K562 (cell line): ENCODE measurements at regions not wholly inside any gene's neighbourhood (a gene's known extent, or its start where the extent isn't known, plus 50 kb on each side); places are given as distances from the start of the nearest gene placed in this dataset.

Experiments used
- ATAC-seq: fragments of 200-7000 bp; cut with Tn5 transposase; 3 replicates; pipeline ENCODE4 v1.9.1; 2020; ENCODE audit warnings: moderate library complexity
- BruUV-seq: library from RNA; stranded (reverse); fragments of 400-500 nt; replicated peaks from 2 replicates; lab custom pipeline; 2021; lab: Mats Ljungman, UMichigan
- CTCF ChIA-PET: fragments of 300-600 bp; formaldehyde crosslinking; extraction: SDS; loops from one replicate; lab custom pipeline; 2021; ENCODE audit warnings: low intra/inter-chr PET ratio; lab: Yijun Ruan, JAX
- POLR2A ChIA-PET: fragments of 300-600, 350-650 bp; sonication (Branson Sonifier 250); formaldehyde crosslinking; extraction: SDS; loops from one replicate; lab custom pipeline; 2021; ENCODE audit warnings: antibody characterized with exemption, inconsistent platforms; lab: Yijun Ruan, JAX
- DNase-seq, 4 experiments: peaks; one replicate each; pipeline versions ENCODE4 v3.0.0 to v3.0.0-alpha.2; 2011 to 2018; ENCODE audit warnings: low spot score in 3 of 4, mixed read lengths in 3 of 4; ENCODE audit errors: extremely low read depth in 1 of 4
- FAIRE-seq: peaks from 2 replicates; lab custom pipeline; 2011; peaks lifted over from hg19 to GRCh38; lab: Jason Lieb, UNC
- H2AFZ ChIP-seq: 2 replicates; pipeline ENCODE4 v1.6.0; 2011; ENCODE audit warnings: low read depth, low read length, control low read depth, inconsistent platforms
- H3K27ac ChIP-seq: fragments of 200-600 bp; 3 replicates; pipeline ENCODE4 v1.8.0; 2011; ENCODE audit warnings: low read depth, mild to moderate bottlenecking, control low read depth, inconsistent platforms, low read length, moderate library complexity, mixed read lengths; ENCODE audit errors: extremely low read depth
- H3K27me3 ChIP-seq, 2 experiments: fragments of 300-600 bp in 1 of 2; 2 replicates in 1 of 2; 3 replicates in 1 of 2; pipeline versions ENCODE4 v1.6.0 to v1.8.0; 2011; ENCODE audit warnings: inconsistent platforms in 2 of 2, low read length in 2 of 2, mild to moderate bottlenecking in 1 of 2, mixed read lengths in 1 of 2, moderate library complexity in 1 of 2; ENCODE audit not compliant: control insufficient read depth in 2 of 2, insufficient read depth in 2 of 2
- H3K36me3 ChIP-seq: fragments of 300-600 bp; 3 replicates; pipeline ENCODE4 v1.8.0; 2011; ENCODE audit warnings: mild to moderate bottlenecking, low read length, inconsistent platforms; ENCODE audit not compliant: control insufficient read depth, insufficient read depth
- H3K4me1 ChIP-seq, 2 experiments: fragments of 200-600 bp in 1 of 2; replicated peaks in 1 of 2; 2 replicates in 1 of 2; 3 replicates in 1 of 2; pipeline versions ENCODE4 v1.5.1 to v1.8.0; 2011; ENCODE audit warnings: inconsistent platforms in 2 of 2, low read length in 2 of 2, mild to moderate bottlenecking in 1 of 2, mixed read lengths in 1 of 2, moderate library complexity in 1 of 2; ENCODE audit not compliant: control insufficient read depth in 2 of 2, insufficient read depth in 2 of 2
- H3K4me2 ChIP-seq: 2 replicates; pipeline ENCODE4 v1.6.1; 2011; ENCODE audit warnings: low read length, control low read depth, inconsistent platforms, mixed read lengths; ENCODE audit not compliant: insufficient read depth
- H3K4me3 ChIP-seq: fragments of 200-600 bp; sonication (generic), shearing (Covaris generic); 2 replicates; pipeline ENCODE4 v1.5.1; 2016; ENCODE audit warnings: control low read depth, inconsistent platforms
- H3K79me2 ChIP-seq: fragments of 200-600 bp; 3 replicates; pipeline ENCODE4 v1.8.0; 2011; ENCODE audit warnings: low read length, inconsistent platforms; ENCODE audit not compliant: control insufficient read depth, insufficient read depth
- H3K9ac ChIP-seq, 2 experiments: 2 replicates each; pipeline versions ENCODE4 v1.6.0 to v1.6.1; 2011; ENCODE audit warnings: low read depth in 2 of 2, low read length in 2 of 2, control low read depth in 1 of 2, inconsistent platforms in 1 of 2, mild to moderate bottlenecking in 1 of 2, mixed read lengths in 1 of 2; ENCODE audit not compliant: insufficient read depth in 1 of 2
- H3K9me1 ChIP-seq: one replicate; pipeline ENCODE4 v1.6.0; 2011; ENCODE audit warnings: inconsistent platforms, mild to moderate bottlenecking, low read length, moderate library complexity; ENCODE audit not compliant: control insufficient read depth, insufficient read depth
- H3K9me3 ChIP-seq: replicated peaks from 2 replicates; pipeline ENCODE4 v1.5.1; 2011; ENCODE audit warnings: low read depth, low read length, inconsistent platforms; ENCODE audit not compliant: control insufficient read depth, insufficient read depth
- H4K20me1 ChIP-seq: replicated peaks from 2 replicates; pipeline ENCODE4 v1.6.1; 2011; ENCODE audit warnings: low read length, inconsistent platforms, mixed read lengths; ENCODE audit not compliant: control insufficient read depth, insufficient read depth
- FOS ChIP-seq: IDR thresholded peaks from 3 replicates; pipeline ENCODE4 v1.6.1; 2011; ENCODE audit not compliant: insufficient read length; ENCODE audit errors: extremely low read depth
- GABPA ChIP-seq: fragments of 200-800 bp; sonication (Bioruptor generic); conservative IDR thresholded peaks from 2 replicates; pipeline ENCODE4 v1.6.1; 2016; ENCODE audit warnings: low read depth, missing genetic modification characterization, missing compliant biosample characterization
- HIVEP1 ChIP-seq: fragments of 250-450 bp; sonication (Bioruptor Pico); IDR thresholded peaks from 2 replicates; pipeline ENCODE4 v1.4.0; 2020; ENCODE audit warnings: mild to moderate bottlenecking
- LCOR ChIP-seq: sonication (generic); formaldehyde crosslinking; IDR thresholded peaks from 2 replicates; pipeline ENCODE4 v1.8.0; 2022; ENCODE audit warnings: mild to moderate bottlenecking, missing genetic modification reagents
- NCOR1 ChIP-seq: fragments of 450-650 bp; IDR thresholded peaks from 2 replicates; pipeline ENCODE4 v1.6.1; 2016; ENCODE audit warnings: mild to moderate bottlenecking, moderate library complexity
- NELFE ChIP-seq: IDR thresholded peaks from 2 replicates; pipeline ENCODE4 v1.6.1; 2011; ENCODE audit warnings: mild to moderate bottlenecking; ENCODE audit not compliant: insufficient read depth, insufficient read length
- NR2C1 ChIP-seq, 2 experiments: fragments of 450-650 bp; IDR thresholded peaks; 2 replicates each; pipeline ENCODE4 v1.6.1; 2017; ENCODE audit warnings: mild to moderate bottlenecking in 2 of 2, antibody characterized with exemption in 1 of 2, inconsistent platforms in 1 of 2, missing compliant biosample characterization in 1 of 2, missing genetic modification characterization in 1 of 2
- PBX2 ChIP-seq, 2 experiments: IDR thresholded peaks in 1 of 2; conservative IDR thresholded peaks in 1 of 2; 2 replicates each; pipeline ENCODE4 v1.6.1; 2016; ENCODE audit warnings: low read depth in 2 of 2, mild to moderate bottlenecking in 1 of 2, missing compliant biosample characterization in 1 of 2, missing genetic modification characterization in 1 of 2, moderate library complexity in 1 of 2
- POLR2AphosphoS2 ChIP-seq: IDR thresholded peaks from 2 replicates; pipeline ENCODE4 v1.6.1; 2012; ENCODE audit warnings: low read length, improper control_type of control experiment
- RBM22 ChIP-seq: fragments of 200-400 bp; formaldehyde crosslinking; IDR thresholded peaks from 2 replicates; pipeline ENCODE4 v1.6.1; 2018; ENCODE audit warnings: low read length, low read depth; ENCODE audit not compliant: poor library complexity, severe bottlenecking
- RFX5 ChIP-seq: IDR thresholded peaks from 2 replicates; pipeline ENCODE4 v1.6.1; 2011; ENCODE audit warnings: low read depth, mild to moderate bottlenecking, improper control_type of control experiment, low read length
- SMAD2 ChIP-seq: fragments of 150-350 bp; IDR thresholded peaks from 2 replicates; pipeline ENCODE4 v1.6.1; 2014; ENCODE audit warnings: low read depth, mild to moderate bottlenecking, low read length
- SMARCA5 ChIP-seq: fragments of 450-650 bp; IDR thresholded peaks from 2 replicates; pipeline ENCODE4 v1.6.1; 2016
- SP2 ChIP-seq: IDR thresholded peaks from 2 replicates; pipeline ENCODE4 v1.6.1; 2011; ENCODE audit warnings: mild to moderate bottlenecking, low read depth, low read length, moderate library complexity; ENCODE audit not compliant: poor library complexity, severe bottlenecking; ENCODE audit errors: extremely low read depth
- ZNF239 ChIP-seq: fragments of 250-450 bp; sonication (Bioruptor Pico); IDR thresholded peaks from 2 replicates; pipeline ENCODE4 v1.4.0; 2020; ENCODE audit warnings: mild to moderate bottlenecking
- WGBS: fragments of 100-300 bp; shearing (Covaris generic); methylation state at CpG from one replicate; pipeline ENCODE4 v1.1.6; 2016; ENCODE audit warnings: low coverage, mixed read lengths; ENCODE audit not compliant: insufficient coverage; ENCODE audit errors: missing lambda C conversion rate; 5-methylcytosine and 5-hydroxymethylcytosine counted together
- in situ Hi-C: fragments of 300-500 bp; cut with MboI; formaldehyde crosslinking; loops from 4 replicates; pipeline ENCODE4 v1.15.0; 2018; ENCODE audit warnings: inconsistent platforms, mixed read lengths
- intact Hi-C: fragments of 100-400 bp; cut with micrococcal nuclease; formaldehyde crosslinking; loops from 2 replicates; pipeline ENCODE4 v1.14.2; 2022
- TF ChIP-seq, protein P1 (sequence below): fragments of 450-650 bp; IDR thresholded peaks from 2 replicates; pipeline ENCODE4 v1.6.1; 2018; ENCODE audit not compliant: partially characterized antibody
- TF ChIP-seq, protein P2 (sequence below): fragments of 450-650 bp; formaldehyde crosslinking; IDR thresholded peaks from 2 replicates; pipeline ENCODE4 v1.4.0; 2020; ENCODE audit warnings: mild to moderate bottlenecking

DNA sequence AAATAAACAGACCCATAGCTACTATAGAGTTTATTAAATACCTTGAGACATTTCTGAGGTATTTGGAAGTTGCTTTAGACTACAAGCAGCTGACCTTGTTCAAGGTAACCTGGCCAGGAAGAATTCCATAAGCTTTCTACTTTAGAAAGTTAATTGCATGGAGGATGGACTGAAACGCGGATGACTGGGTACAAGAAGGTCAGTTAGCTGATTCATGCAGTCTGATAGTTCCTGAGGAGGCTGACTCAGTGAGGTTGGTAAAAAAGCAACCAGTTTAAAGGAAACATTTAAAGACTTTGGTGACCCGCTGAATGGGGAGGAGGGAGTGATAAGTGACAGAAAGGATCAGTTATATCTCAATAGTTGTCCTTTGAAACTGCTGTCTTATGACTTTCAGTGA lies 670.1 kb upstream of the CDH9 start:
- Histone ChIP-seq H3K4me3 (no peak overlapping the region), H3K9me3 (no peaks in the 10 kb centered on the region), H4K20me1 (no peaks in the 10 kb centered on the region), H3K27me3 (no peaks in the 10 kb centered on the region), H3K9ac (no peak overlapping the region), H3K4me1 (no peaks in the 10 kb centered on the region), H3K79me2 (no peaks in the 10 kb centered on the region), H3K27ac (no peak overlapping the region), H3K9me1 (no peaks in the 10 kb centered on the region), H3K36me3 (no peaks in the 10 kb centered on the region), H2AFZ (no peak overlapping the region), H3K4me2 (no peak overlapping the region)
- FAIRE-seq: no peak
- in situ Hi-C loops: no loop called here
- DNase-seq: no peak
- intact Hi-C loops: no loop called here
- 0% methylated on average over 3 of the region's 3 CpGs for WGBS
- ATAC-seq: no peak
- BruUV-seq: no TSS peak
- ChIA-PET CTCF (no interaction called here), POLR2A (no interaction called here)
- TF ChIP-seq, protein P1, sequence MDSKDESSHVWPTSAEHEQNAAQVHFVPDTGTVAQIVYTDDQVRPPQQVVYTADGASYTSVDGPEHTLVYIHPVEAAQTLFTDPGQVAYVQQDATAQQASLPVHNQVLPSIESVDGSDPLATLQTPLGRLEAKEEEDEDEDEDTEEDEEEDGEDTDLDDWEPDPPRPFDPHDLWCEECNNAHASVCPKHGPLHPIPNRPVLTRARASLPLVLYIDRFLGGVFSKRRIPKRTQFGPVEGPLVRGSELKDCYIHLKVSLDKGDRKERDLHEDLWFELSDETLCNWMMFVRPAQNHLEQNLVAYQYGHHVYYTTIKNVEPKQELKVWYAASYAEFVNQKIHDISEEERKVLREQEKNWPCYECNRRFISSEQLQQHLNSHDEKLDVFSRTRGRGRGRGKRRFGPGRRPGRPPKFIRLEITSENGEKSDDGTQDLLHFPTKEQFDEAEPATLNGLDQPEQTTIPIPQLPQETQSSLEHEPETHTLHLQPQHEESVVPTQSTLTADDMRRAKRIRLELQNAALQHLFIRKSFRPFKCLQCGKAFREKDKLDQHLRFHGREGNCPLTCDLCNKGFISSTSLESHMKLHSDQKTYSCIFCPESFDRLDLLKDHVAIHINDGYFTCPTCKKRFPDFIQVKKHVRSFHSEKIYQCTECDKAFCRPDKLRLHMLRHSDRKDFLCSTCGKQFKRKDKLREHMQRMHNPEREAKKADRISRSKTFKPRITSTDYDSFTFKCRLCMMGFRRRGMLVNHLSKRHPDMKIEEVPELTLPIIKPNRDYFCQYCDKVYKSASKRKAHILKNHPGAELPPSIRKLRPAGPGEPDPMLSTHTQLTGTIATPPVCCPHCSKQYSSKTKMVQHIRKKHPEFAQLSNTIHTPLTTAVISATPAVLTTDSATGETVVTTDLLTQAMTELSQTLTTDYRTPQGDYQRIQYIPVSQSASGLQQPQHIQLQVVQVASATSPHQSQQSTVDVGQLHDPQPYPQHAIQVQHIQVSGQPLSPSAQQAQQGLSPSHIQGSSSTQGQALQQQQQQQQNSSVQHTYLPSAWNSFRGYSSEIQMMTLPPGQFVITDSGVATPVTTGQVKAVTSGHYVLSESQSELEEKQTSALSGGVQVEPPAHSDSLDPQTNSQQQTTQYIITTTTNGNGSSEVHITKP: no peak
- no peak for TF ChIP-seq PBX2 (CRISPR knock-in tag; IDR thresholded peaks at IDR 0.05; ENCODE audit: low read depth)
- TF ChIP-seq PBX2 (tag; conservative IDR thresholded peaks at IDR 0.05; ENCODE audit: low read depth): no peak
- TF ChIP-seq NELFE: no peak
- TF ChIP-seq LCOR: no peak
- TF ChIP-seq POLR2AphosphoS2: no peak
- TF ChIP-seq SP2: no peak
- no peak for TF ChIP-seq FOS
- no peak for TF ChIP-seq SMARCA5
- TF ChIP-seq HIVEP1: no peak
- TF ChIP-seq RFX5: no peak
- TF ChIP-seq ZNF239: no peak
- no peak for TF ChIP-seq NR2C1 (IDR thresholded peaks at IDR 0.05)
- TF ChIP-seq NR2C1 (tag; IDR thresholded peaks at IDR 0.05): no peak
- TF ChIP-seq RBM22: no peak
- no peak for TF ChIP-seq NCOR1
- TF ChIP-seq, protein P2, sequence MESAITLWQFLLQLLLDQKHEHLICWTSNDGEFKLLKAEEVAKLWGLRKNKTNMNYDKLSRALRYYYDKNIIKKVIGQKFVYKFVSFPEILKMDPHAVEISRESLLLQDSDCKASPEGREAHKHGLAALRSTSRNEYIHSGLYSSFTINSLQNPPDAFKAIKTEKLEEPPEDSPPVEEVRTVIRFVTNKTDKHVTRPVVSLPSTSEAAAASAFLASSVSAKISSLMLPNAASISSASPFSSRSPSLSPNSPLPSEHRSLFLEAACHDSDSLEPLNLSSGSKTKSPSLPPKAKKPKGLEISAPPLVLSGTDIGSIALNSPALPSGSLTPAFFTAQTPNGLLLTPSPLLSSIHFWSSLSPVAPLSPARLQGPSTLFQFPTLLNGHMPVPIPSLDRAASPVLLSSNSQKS (CRISPR knock-in tag): no peak
- no peak for TF ChIP-seq GABPA (tag)
- TF ChIP-seq SMAD2: no peak
